ENCODE measurements at regions not wholly inside any gene's neighbourhood (a gene's known extent, or its start where the extent isn't known, plus 50 kb on each side); places are given as distances from the start of the nearest gene placed in this dataset.
"Not testable (repeated sequence)": the region's sequence is repeated elsewhere in the genome, so short reads cannot be mapped to it uniquely, and the experiment has no call there.

GRCh38 chr12:24374452-24374851 is 425.0 kb upstream of the SOX5 start:
- DNase-seq (ENCODE audit: low read depth): no peak

GRCh38 chr12:24373004-24373403 is 423.5 kb upstream of the SOX5 start:
- DNase-seq (ENCODE audit: low read depth): no peak

- DNase-seq (ENCODE audit: low read depth): no peak
Observed at GRCh38 chr12:24366514-24366913, 417.0 kb upstream of the SOX5 start.

- DNase-seq (ENCODE audit: low read depth): no peak
Observed at GRCh38 chr12:24364921-24365320, 415.5 kb upstream of the SOX5 start.

- DNase-seq (ENCODE audit: low read depth): no peak
Observed at GRCh38 chr12:24363177-24363754, 413.8 kb upstream of the SOX5 start.

GRCh38 chr12:24361877-24362580 is 412.6 kb upstream of the SOX5 start:
- DNase-seq (ENCODE audit: low read depth): no peak

- DNase-seq (ENCODE audit: low read depth): peak; percentile 7
Observed at GRCh38 chr12:24360907-24361306, 411.4 kb upstream of the SOX5 start.

- no peak for DNase-seq (ENCODE audit: low read depth)
Observed at GRCh38 chr12:24360461-24360860, 411.0 kb upstream of the SOX5 start.

GRCh38 chr12:24360057-24360456 is 410.6 kb upstream of the SOX5 start:
- peak; percentile 14 for DNase-seq (ENCODE audit: low read depth)

- no peak for DNase-seq (ENCODE audit: low read depth)
Observed at GRCh38 chr12:24359418-24359817, 409.9 kb upstream of the SOX5 start.

GRCh38 chr12:24356240-24356804 is 406.9 kb upstream of the SOX5 start:
- DNase-seq (ENCODE audit: low read depth): no peak

GRCh38 chr12:24352363-24352762 is 402.9 kb upstream of the SOX5 start:
- no peak for DNase-seq (ENCODE audit: low read depth)

GRCh38 chr12:24349051-24349799 is 399.8 kb upstream of the SOX5 start:
- DNase-seq (ENCODE audit: low read depth): no peak

- DNase-seq (ENCODE audit: low read depth): not testable (repeated sequence)
Observed at GRCh38 chr12:24348180-24348579, 398.7 kb upstream of the SOX5 start.

GRCh38 chr12:24328261-24328660 is 378.8 kb upstream of the SOX5 start:
- no peak for DNase-seq (ENCODE audit: low read depth)

- DNase-seq (ENCODE audit: low read depth): no peak
Observed at GRCh38 chr12:24325331-24325730, 375.9 kb upstream of the SOX5 start.

GRCh38 chr12:24307716-24308335 is 358.4 kb upstream of the SOX5 start:
- DNase-seq (ENCODE audit: low read depth): no peak

GRCh38 chr12:24307153-24307552 is 357.7 kb upstream of the SOX5 start:
- DNase-seq (ENCODE audit: low read depth): no peak

- DNase-seq (ENCODE audit: low read depth): no peak
Observed at GRCh38 chr12:24306001-24306400, 356.5 kb upstream of the SOX5 start.

- DNase-seq (ENCODE audit: low read depth): no peak
Observed at GRCh38 chr12:24304285-24304684, 354.8 kb upstream of the SOX5 start.

- DNase-seq (ENCODE audit: low read depth): no peak
Observed at GRCh38 chr12:24302708-24303107, 353.2 kb upstream of the SOX5 start.

- no peak for DNase-seq (ENCODE audit: low read depth)
Observed at GRCh38 chr12:24297516-24297915, 348.0 kb upstream of the SOX5 start.

Data from LHCN-M2 (cell line).